Loucy (cell line): ENCODE measurements at regions not wholly inside any gene's neighbourhood (a gene's known extent, or its start where the extent isn't known, plus 50 kb on each side); places are given as distances from the start of the nearest gene placed in this dataset.

Experiments used
- EZH2phosphoT487 ChIP-seq: fragments of 200-600 bp; IDR thresholded peaks from 2 replicates; pipeline ENCODE4 v1.6.1; 2018; ENCODE audit warnings: antibody characterized with exemption, mild to moderate bottlenecking, moderate library complexity, borderline replicate concordance
- TF ChIP-seq, protein P1 (sequence below): fragments of 200-600 bp; sonication (generic); conservative IDR thresholded peaks from 2 replicates; pipeline ENCODE4 v1.5.1; 2014; ENCODE audit warnings: mild to moderate bottlenecking, antibody characterized with exemption, low read length

DNA sequence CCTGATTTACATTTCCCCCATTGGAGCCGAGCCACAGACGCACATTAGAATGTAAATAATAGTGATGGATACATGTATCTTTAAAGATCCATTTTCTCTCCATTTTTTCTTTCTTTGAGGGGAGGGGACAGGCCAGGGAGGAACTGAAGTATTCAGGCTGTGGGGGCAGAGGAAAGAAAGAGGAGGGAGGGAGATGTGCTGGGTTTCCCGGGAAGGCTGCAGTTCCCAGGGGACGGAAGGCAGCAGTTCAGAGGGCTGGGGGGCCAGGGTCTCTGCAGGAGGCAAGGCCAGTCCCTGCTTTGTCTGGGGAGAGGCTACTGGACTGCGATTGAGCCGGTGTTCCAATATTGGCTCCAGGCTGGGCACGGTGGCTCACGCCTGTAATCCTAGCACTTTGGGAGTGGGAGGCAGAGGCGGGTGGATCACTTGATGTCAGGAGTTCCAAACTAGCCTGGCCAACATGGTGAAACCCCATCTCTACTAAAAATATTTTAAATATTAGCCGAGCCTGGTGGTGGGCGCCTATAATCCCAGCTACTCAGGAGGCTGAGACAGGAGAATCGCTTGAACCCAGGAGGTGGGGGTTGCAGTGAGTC, 94.2 kb upstream of the LHX1 start:
- TF ChIP-seq, protein P1, sequence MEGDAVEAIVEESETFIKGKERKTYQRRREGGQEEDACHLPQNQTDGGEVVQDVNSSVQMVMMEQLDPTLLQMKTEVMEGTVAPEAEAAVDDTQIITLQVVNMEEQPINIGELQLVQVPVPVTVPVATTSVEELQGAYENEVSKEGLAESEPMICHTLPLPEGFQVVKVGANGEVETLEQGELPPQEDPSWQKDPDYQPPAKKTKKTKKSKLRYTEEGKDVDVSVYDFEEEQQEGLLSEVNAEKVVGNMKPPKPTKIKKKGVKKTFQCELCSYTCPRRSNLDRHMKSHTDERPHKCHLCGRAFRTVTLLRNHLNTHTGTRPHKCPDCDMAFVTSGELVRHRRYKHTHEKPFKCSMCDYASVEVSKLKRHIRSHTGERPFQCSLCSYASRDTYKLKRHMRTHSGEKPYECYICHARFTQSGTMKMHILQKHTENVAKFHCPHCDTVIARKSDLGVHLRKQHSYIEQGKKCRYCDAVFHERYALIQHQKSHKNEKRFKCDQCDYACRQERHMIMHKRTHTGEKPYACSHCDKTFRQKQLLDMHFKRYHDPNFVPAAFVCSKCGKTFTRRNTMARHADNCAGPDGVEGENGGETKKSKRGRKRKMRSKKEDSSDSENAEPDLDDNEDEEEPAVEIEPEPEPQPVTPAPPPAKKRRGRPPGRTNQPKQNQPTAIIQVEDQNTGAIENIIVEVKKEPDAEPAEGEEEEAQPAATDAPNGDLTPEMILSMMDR = no peak
- TF ChIP-seq EZH2phosphoT487 = no peak
